HCEC 1CT (cell line): ENCODE measurements at regions not wholly inside any gene's neighbourhood (a gene's known extent, or its start where the extent isn't known, plus 50 kb on each side); places are given as distances from the start of the nearest gene placed in this dataset.

Experiments used
- DNase-seq: peaks from one replicate; pipeline ENCODE4 v3.0.0-alpha.2; 2017

GRCh38 chr2:150607390-150607811, 119.9 kb upstream of the RND3 start:
- DNase-seq = peak; percentile 70

GRCh38 chr2:150606380-150607060, 119.1 kb upstream of the RND3 start:
- peak; percentile 62 for DNase-seq

GRCh38 chr2:150605664-150606063, 118.2 kb upstream of the RND3 start:
- no peak for DNase-seq

- DNase-seq = peak; percentile 82
Measured at GRCh38 chr2:150601280-150602038, 114.0 kb upstream of the RND3 start.

- DNase-seq = peak; percentile 38
Measured at GRCh38 chr2:150599889-150600288, 112.4 kb upstream of the RND3 start.

GRCh38 chr2:150598383-150598782, 110.9 kb upstream of the RND3 start:
- no peak for DNase-seq

GRCh38 chr2:150595803-150596470, 108.5 kb upstream of the RND3 start:
- DNase-seq = peak; percentile 65

- no peak for DNase-seq
Measured at GRCh38 chr2:150594299-150594698, 106.8 kb upstream of the RND3 start.

- DNase-seq = peak; percentile 86
Measured at GRCh38 chr2:150591496-150592285, 104.2 kb upstream of the RND3 start.

GRCh38 chr2:150589681-150590080, 102.2 kb upstream of the RND3 start:
- DNase-seq = no peak

GRCh38 chr2:150588506-150588870, 101.0 kb upstream of the RND3 start:
- no peak for DNase-seq

GRCh38 chr2:150587547-150588505, 100.4 kb upstream of the RND3 start:
- DNase-seq = peak; percentile 60

GRCh38 chr2:150586858-150587257, 99.4 kb upstream of the RND3 start:
- peak; percentile 91 for DNase-seq

GRCh38 chr2:150585221-150585971, 97.9 kb upstream of the RND3 start:
- no peak for DNase-seq

GRCh38 chr2:150584081-150584480, 96.6 kb upstream of the RND3 start:
- DNase-seq = no peak

GRCh38 chr2:150581717-150582472, 94.4 kb upstream of the RND3 start:
- no peak for DNase-seq

- DNase-seq = no peak
Measured at GRCh38 chr2:150578481-150578880, 91.0 kb upstream of the RND3 start.

- no peak for DNase-seq
Measured at GRCh38 chr2:150575861-150576260, 88.4 kb upstream of the RND3 start.

GRCh38 chr2:150572961-150573395, 85.5 kb upstream of the RND3 start:
- no peak for DNase-seq

GRCh38 chr2:150572194-150572766, 84.8 kb upstream of the RND3 start:
- no peak for DNase-seq
